ENCODE measurements at regions not wholly inside any gene's neighbourhood (a gene's known extent, or its start where the extent isn't known, plus 50 kb on each side); places are given as distances from the start of the nearest gene placed in this dataset.

DNA sequence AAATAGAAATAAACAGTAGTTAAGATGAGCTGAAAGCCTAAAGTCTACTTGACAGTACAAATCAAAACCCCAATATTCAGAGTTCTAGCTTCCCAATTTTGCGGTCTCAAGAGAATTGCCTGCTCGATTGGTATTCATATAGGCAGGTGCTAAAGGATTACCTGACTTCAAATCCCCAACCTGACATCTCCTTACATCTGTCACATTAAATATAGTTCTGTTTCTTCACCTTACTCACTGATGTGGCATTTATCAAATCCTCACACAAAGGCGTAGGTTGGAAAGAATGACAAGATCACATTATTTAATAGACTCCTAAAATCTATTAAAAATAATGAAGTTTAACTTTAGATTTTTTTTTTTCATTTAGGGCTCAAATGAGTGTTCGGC is 72.8 kb upstream of the ANKH start:
- TF ChIP-seq EZH2 (IDR thresholded peaks at IDR 0.05; ENCODE audit: low read length) (no peak), CTCF (optimal IDR thresholded peaks at IDR 0.05 in 1 of 3, IDR thresholded peaks at IDR 0.05 in 1 of 3, conservative IDR thresholded peaks at IDR 0.05 in 1 of 3; ENCODE audit: extremely low read depth in 1 of 3, insufficient read depth in 2 of 3, low read length in 3 of 3) (no peak)
- Histone ChIP-seq H3K4me1 (ENCODE audit: control insufficient read depth, extremely low read depth, insufficient read depth, low read length) (peaks cover 2% of the 10 kb centered on the region), H3K9me1 (ENCODE audit: control insufficient read depth, extremely low read depth, insufficient read depth, low read length) (no peaks in the 10 kb centered on the region), H3K9me3 (ENCODE audit: control insufficient read depth, low read depth, low read length) (no peaks in the 10 kb centered on the region), H3K36me3 (ENCODE audit: control insufficient read depth in 2 of 2, extremely low read depth in 1 of 2, insufficient read depth in 2 of 2, low read length in 2 of 2) (no peaks in the 10 kb centered on the region), H3K27ac (ENCODE audit: control insufficient read depth, insufficient read depth, low read length) (no peak overlapping the region), H3K9ac (ENCODE audit: control insufficient read depth, extremely low read depth, insufficient read depth, low read length) (no peak overlapping the region), H3K27me3 (ENCODE audit: control insufficient read depth, extremely low read depth, insufficient read depth, low read length) (no peaks in the 10 kb centered on the region), H2AFZ (ENCODE audit: control insufficient read depth, low read length) (no peak overlapping the region), H3K4me2 (ENCODE audit: control insufficient read depth, extremely low read depth, insufficient read depth, low read depth, low read length) (no peak overlapping the region), H4K20me1 (ENCODE audit: control insufficient read depth, extremely low read depth, insufficient read depth, low read length) (no peaks in the 10 kb centered on the region), H3K4me3 (ENCODE audit: control insufficient read depth in 2 of 3, extremely low read depth in 1 of 3, insufficient read depth in 2 of 3, low read depth in 1 of 3, low read length in 3 of 3) (no peak overlapping the region), H3K79me2 (ENCODE audit: control insufficient read depth, insufficient read depth, low read length) (no peaks in the 10 kb centered on the region)
- dilution Hi-C loops (cut with MboI; ENCODE audit: extremely low pct_ligation_motif_present, low sequenced_read_pairs) = no loop called here
- DNase-seq (ENCODE audit: low read depth, low spot score) (no peak), FAIRE-seq (no peak)

DNA sequence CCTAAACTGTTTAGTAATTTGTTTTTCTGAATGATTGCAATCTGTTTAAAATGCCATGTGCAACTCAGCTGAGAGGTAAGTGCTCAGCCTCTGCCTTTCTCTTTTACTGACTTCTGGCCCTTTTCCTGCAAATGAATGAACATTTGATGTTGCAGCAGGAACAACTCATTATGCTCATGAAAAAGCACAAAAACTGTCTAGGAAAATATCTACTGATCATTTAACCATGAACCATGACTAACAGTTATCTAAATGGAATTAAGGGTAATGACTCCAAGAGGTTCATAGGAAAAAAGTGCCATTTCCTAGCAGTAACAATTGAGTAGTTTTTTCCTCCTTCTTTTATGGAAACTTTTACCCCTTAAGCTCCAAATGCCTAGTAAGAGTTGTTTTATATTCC is 70.6 kb upstream of the ANKH start:
- TF ChIP-seq EZH2 (IDR thresholded peaks at IDR 0.05; ENCODE audit: low read length) = no peak
- no peak for TF ChIP-seq CTCF (optimal IDR thresholded peaks at IDR 0.05 in 1 of 3, IDR thresholded peaks at IDR 0.05 in 1 of 3, conservative IDR thresholded peaks at IDR 0.05 in 1 of 3; ENCODE audit: extremely low read depth in 1 of 3, insufficient read depth in 2 of 3, low read length in 3 of 3)
- H2AFZ ChIP-seq (ENCODE audit: control insufficient read depth, low read length) = no peak overlapping the region
- H3K36me3 ChIP-seq (ENCODE audit: control insufficient read depth in 2 of 2, extremely low read depth in 1 of 2, insufficient read depth in 2 of 2, low read length in 2 of 2) = no peaks in the 10 kb centered on the region
- peaks cover 2% of the 10 kb centered on the region for H3K4me1 ChIP-seq (ENCODE audit: control insufficient read depth, extremely low read depth, insufficient read depth, low read length)
- H3K4me3 ChIP-seq (ENCODE audit: control insufficient read depth in 2 of 3, extremely low read depth in 1 of 3, insufficient read depth in 2 of 3, low read depth in 1 of 3, low read length in 3 of 3) = no peak overlapping the region
- FAIRE-seq (no peak), DNase-seq (ENCODE audit: low read depth, low spot score) (no peak)
- no peak overlapping the region for H3K4me2 ChIP-seq (ENCODE audit: control insufficient read depth, extremely low read depth, insufficient read depth, low read depth, low read length)
- no peaks in the 10 kb centered on the region for H3K79me2 ChIP-seq (ENCODE audit: control insufficient read depth, insufficient read depth, low read length)
- H3K9me1 ChIP-seq (ENCODE audit: control insufficient read depth, extremely low read depth, insufficient read depth, low read length) = no peaks in the 10 kb centered on the region
- no peak overlapping the region for H3K27ac ChIP-seq (ENCODE audit: control insufficient read depth, insufficient read depth, low read length)
- H3K9me3 ChIP-seq (ENCODE audit: control insufficient read depth, low read depth, low read length) = no peaks in the 10 kb centered on the region
- no peaks in the 10 kb centered on the region for H3K27me3 ChIP-seq (ENCODE audit: control insufficient read depth, extremely low read depth, insufficient read depth, low read length)
- dilution Hi-C loops (cut with MboI; ENCODE audit: extremely low pct_ligation_motif_present, low sequenced_read_pairs) = no loop called here
- H3K9ac ChIP-seq (ENCODE audit: control insufficient read depth, extremely low read depth, insufficient read depth, low read length) = no peak overlapping the region
- no peaks in the 10 kb centered on the region for H4K20me1 ChIP-seq (ENCODE audit: control insufficient read depth, extremely low read depth, insufficient read depth, low read length)
